Calu3 (cell line): ENCODE measurements at regions not wholly inside any gene's neighbourhood (a gene's known extent, or its start where the extent isn't known, plus 50 kb on each side); places are given as distances from the start of the nearest gene placed in this dataset.

Experiments used
- BruUV-seq: library from RNA; stranded (reverse); fragments of 400-500 nt; replicated peaks from 2 replicates; lab custom pipeline; 2021; lab: Mats Ljungman, UMichigan
- CTCF ChIA-PET: fragments of 300-600 bp; sonication (Branson Sonifier 250); formaldehyde crosslinking; loops from one replicate; lab custom pipeline; 2022; ENCODE audit warnings: antibody characterized with exemption; lab: Charles Lee
- DNase-seq: peaks from one replicate; pipeline ENCODE4 v3.0.0; 2022
- H3K27ac Mint-ChIP-seq: one replicate; pipeline ENCODE4 v1.8.0; 2022; ENCODE audit warnings: mixed read lengths; ENCODE audit not compliant: unreplicated experiment
- H3K27me3 Mint-ChIP-seq: one replicate; pipeline ENCODE4 v1.8.0; 2022; ENCODE audit warnings: mixed read lengths; ENCODE audit not compliant: unreplicated experiment
- H3K36me3 Mint-ChIP-seq: one replicate; pipeline ENCODE4 v1.8.0; 2022; ENCODE audit warnings: mild to moderate bottlenecking, moderate library complexity, mixed read lengths; ENCODE audit not compliant: insufficient read depth, unreplicated experiment
- H3K4me1 Mint-ChIP-seq: one replicate; pipeline ENCODE4 v1.8.0; 2022; ENCODE audit warnings: mild to moderate bottlenecking, low read depth, mixed read lengths; ENCODE audit not compliant: unreplicated experiment
- H3K4me3 Mint-ChIP-seq: one replicate; pipeline ENCODE4 v1.8.0; 2022; ENCODE audit warnings: mild to moderate bottlenecking, low read depth, moderate library complexity, mixed read lengths; ENCODE audit not compliant: unreplicated experiment
- H3K9me3 Mint-ChIP-seq: one replicate; pipeline ENCODE4 v1.8.0; 2022; ENCODE audit warnings: low read depth, mixed read lengths; ENCODE audit not compliant: unreplicated experiment
- intact Hi-C: fragments of 100-400 bp; cut with micrococcal nuclease; formaldehyde crosslinking; loops from one replicate; pipeline ENCODE4 v1.10.0; 2022; ENCODE audit not compliant: unreplicated experiment
- TF ChIP-seq, protein P1 (sequence below): fragments of 200-600 bp; IDR thresholded peaks from one replicate; pipeline ENCODE4 v1.8.0; 2022; ENCODE audit warnings: antibody characterized with exemption; ENCODE audit not compliant: unreplicated experiment

GRCh38 chr4:38242822-38243387, 282.7 kb downstream of the PTTG2 start:
- no peak overlapping the region for H3K4me3 Mint-ChIP-seq
- no TSS peak for BruUV-seq
- peaks cover 4% of the 10 kb centered on the region for H3K9me3 Mint-ChIP-seq
- no peaks in the 10 kb centered on the region for H3K36me3 Mint-ChIP-seq
- CTCF ChIA-PET = interaction anchor here (0.7 kb wide), 1 partner anchor 28 kb away, joined by 5 read pairs; no protein-coding TSS in a partner anchor
- no peak for DNase-seq
- TF ChIP-seq, protein P1, sequence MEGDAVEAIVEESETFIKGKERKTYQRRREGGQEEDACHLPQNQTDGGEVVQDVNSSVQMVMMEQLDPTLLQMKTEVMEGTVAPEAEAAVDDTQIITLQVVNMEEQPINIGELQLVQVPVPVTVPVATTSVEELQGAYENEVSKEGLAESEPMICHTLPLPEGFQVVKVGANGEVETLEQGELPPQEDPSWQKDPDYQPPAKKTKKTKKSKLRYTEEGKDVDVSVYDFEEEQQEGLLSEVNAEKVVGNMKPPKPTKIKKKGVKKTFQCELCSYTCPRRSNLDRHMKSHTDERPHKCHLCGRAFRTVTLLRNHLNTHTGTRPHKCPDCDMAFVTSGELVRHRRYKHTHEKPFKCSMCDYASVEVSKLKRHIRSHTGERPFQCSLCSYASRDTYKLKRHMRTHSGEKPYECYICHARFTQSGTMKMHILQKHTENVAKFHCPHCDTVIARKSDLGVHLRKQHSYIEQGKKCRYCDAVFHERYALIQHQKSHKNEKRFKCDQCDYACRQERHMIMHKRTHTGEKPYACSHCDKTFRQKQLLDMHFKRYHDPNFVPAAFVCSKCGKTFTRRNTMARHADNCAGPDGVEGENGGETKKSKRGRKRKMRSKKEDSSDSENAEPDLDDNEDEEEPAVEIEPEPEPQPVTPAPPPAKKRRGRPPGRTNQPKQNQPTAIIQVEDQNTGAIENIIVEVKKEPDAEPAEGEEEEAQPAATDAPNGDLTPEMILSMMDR = no peak
- no peaks in the 10 kb centered on the region for H3K27me3 Mint-ChIP-seq
- intact Hi-C loops = no loop called here
- H3K27ac Mint-ChIP-seq = no peak overlapping the region
- H3K4me1 Mint-ChIP-seq = peaks cover 20% of the 10 kb centered on the region

DNA sequence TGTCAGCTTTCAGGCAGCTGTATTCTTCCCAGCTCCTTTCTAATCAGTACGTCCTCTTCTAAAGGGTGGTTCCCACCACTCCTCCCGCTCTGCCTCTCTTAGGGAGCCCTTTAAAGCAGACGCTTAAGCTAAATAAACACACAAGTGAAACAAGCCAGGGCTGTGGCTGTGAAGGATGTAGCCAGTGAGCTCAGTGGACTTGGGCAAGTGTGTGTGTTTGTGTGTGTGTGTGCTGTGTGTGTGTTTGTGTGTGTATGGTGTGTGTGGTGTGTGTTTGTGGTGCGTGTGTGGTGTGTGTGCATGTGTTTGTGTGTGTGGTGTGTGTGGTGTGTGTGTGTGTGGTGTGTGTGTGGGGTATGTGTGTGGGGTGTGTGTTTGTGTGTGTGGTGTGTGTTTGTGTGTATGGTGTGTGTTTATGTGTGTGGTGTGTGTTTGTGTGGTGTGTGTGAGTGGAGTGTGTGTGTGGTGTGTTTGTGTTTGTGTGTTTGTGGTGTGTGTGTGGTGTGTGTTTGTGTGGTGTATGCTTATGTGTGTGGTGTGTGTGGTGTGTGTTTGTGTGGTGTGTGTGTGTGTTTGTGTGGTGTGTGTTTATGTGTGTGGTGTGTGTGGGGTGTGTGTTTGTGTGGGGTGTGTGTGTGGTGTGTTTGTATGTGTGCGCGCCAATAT, 283.3 kb downstream of the PTTG2 start:
- peaks cover 14% of the 10 kb centered on the region for H3K4me1 Mint-ChIP-seq
- intact Hi-C loops = no loop called here
- no TSS peak for BruUV-seq
- DNase-seq = no peak
- CTCF ChIA-PET = interaction anchor here (0.7 kb wide), 1 partner anchor 28 kb away, joined by 5 read pairs; no protein-coding TSS in a partner anchor
- H3K36me3 Mint-ChIP-seq = no peaks in the 10 kb centered on the region
- H3K27me3 Mint-ChIP-seq = no peaks in the 10 kb centered on the region
- H3K4me3 Mint-ChIP-seq = no peak overlapping the region
- peaks cover 4% of the 10 kb centered on the region for H3K9me3 Mint-ChIP-seq
- TF ChIP-seq, protein P1 = no peak
- H3K27ac Mint-ChIP-seq = no peak overlapping the region

DNA sequence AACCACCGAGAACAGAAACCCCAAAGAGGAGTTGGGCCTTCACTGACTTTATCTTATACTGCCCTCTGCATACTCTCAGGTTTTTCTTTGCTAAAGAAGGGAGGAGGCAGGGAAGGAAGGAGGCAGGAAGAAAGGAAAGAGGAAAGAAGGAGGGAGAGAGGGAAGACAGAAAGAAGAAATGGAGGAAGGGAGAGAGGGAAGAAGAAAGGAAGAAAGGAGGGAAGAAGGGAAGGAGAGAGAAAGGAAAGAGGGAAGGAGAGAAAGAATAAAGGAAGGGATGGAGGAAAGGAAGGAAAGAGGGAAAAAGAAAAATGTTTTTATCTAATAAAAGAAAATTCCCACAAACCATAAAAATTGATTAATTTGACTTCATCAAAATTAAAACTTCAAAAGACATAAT, 294.6 kb downstream of the PTTG2 start:
- Mint-ChIP-seq H3K36me3 (no peaks in the 10 kb centered on the region), H3K9me3 (peaks cover 6% of the 10 kb centered on the region)
- intact Hi-C loops = no loop called here

DNA sequence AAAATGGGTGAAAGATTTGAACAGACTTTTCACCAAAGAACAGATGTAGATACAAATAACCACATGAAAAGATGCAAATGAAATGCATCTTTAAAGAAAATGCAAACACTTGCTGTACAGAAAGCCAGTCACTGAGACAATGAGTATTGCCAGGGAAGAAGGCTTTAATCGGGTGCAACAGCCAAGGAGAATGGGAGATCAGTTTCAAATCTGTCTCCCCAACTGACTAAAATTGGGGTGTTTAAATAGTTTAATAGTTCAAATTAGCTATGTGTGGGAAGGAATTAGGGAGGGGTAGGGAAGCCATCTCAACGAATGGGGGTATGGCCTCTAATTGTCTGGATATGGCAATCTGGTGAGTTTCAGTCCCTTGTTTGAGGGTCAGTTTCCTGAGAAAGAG, 295.4 kb downstream of the PTTG2 start:
- CTCF ChIA-PET = no interaction called here
- peaks cover 6% of the 10 kb centered on the region for H3K9me3 Mint-ChIP-seq
- no peaks in the 10 kb centered on the region for H3K36me3 Mint-ChIP-seq
- H3K27me3 Mint-ChIP-seq = no peaks in the 10 kb centered on the region
- no TSS peak for BruUV-seq
- intact Hi-C loops = no loop called here
- no peak for DNase-seq
- no peak overlapping the region for H3K4me3 Mint-ChIP-seq
- TF ChIP-seq, protein P1 = no peak
- no peak overlapping the region for H3K27ac Mint-ChIP-seq
- H3K4me1 Mint-ChIP-seq = no peaks in the 10 kb centered on the region

More for the DNA sequence above, 294.6 kb downstream of the PTTG2 start:
- BruUV-seq = no TSS peak
- CTCF ChIA-PET = no interaction called here
- Mint-ChIP-seq H3K27ac (no peak overlapping the region), H3K27me3 (no peaks in the 10 kb centered on the region), H3K4me1 (no peaks in the 10 kb centered on the region), H3K4me3 (no peak overlapping the region)
- TF ChIP-seq, protein P1 = no peak
- no peak for DNase-seq
